H7 (cell line): ENCODE measurements at regions not wholly inside any gene's neighbourhood (a gene's known extent, or its start where the extent isn't known, plus 50 kb on each side); places are given as distances from the start of the nearest gene placed in this dataset.

Experiments
- DNase-seq: peaks from one replicate; pipeline ENCODE4 v3.0.0; 2012
- H3K27me3 ChIP-seq: 2 replicates; pipeline ENCODE4 v1.6.0; 2011; ENCODE audit warnings: mild to moderate bottlenecking, low read length; ENCODE audit not compliant: control insufficient read depth, insufficient read depth
- H3K36me3 ChIP-seq: replicated peaks from 2 replicates; pipeline ENCODE4 v1.5.1; 2011; ENCODE audit warnings: low read length; ENCODE audit not compliant: control insufficient read depth, insufficient read depth
- H3K4me3 ChIP-seq: 2 replicates; pipeline ENCODE4 v1.5.1; 2011; ENCODE audit warnings: low read depth, mild to moderate bottlenecking, control low read depth, low read length, moderate library complexity; ENCODE audit not compliant: insufficient read depth

GRCh38 chr1:55968661-55969060 lies 610.7 kb downstream of the PLPP3 start:
- DNase-seq = no peak
- Histone ChIP-seq H3K27me3 (no peaks in the 10 kb centered on the region), H3K4me3 (no peak overlapping the region), H3K36me3 (no peaks in the 10 kb centered on the region)

- DNase-seq = no peak
- H3K36me3 ChIP-seq = no peaks in the 10 kb centered on the region
Measured at GRCh38 chr1:55965981-55966461, 613.3 kb downstream of the PLPP3 start.

DNA sequence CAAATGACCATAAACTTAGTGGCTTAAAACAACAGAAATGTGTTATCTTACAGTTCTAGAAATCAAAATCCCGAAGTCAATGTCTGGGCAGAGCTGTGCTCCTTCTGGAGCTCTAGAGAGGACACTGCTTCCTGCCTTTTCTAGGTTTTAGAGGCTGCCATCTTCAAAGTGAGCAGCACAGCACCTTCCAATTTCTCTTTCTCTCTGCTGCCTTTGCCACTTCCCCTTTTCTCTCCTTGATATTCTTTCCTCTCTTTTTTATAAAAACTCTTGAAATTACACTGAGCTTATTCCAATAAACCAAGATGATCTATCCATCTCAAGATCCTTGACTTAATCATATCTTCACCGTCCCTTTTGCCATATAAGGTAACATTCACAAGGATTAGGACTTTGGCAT lies 616.9 kb downstream of the PLPP3 start:
- no peaks in the 10 kb centered on the region for H3K27me3 ChIP-seq
- H3K4me3 ChIP-seq = no peak overlapping the region
- no peaks in the 10 kb centered on the region for H3K36me3 ChIP-seq
- DNase-seq = no peak

More at GRCh38 chr1:55965981-55966461, 613.3 kb downstream of the PLPP3 start:
- H3K27me3 ChIP-seq = no peaks in the 10 kb centered on the region
- H3K4me3 ChIP-seq = no peak overlapping the region

GRCh38 chr1:55959136-55959548 lies 620.2 kb downstream of the PLPP3 start:
- Histone ChIP-seq H3K27me3 (no peaks in the 10 kb centered on the region), H3K36me3 (no peaks in the 10 kb centered on the region), H3K4me3 (no peak overlapping the region)
- DNase-seq = no peak

- DNase-seq = no peak
- H3K36me3 ChIP-seq = no peaks in the 10 kb centered on the region
- H3K4me3 ChIP-seq = no peak overlapping the region
- no peaks in the 10 kb centered on the region for H3K27me3 ChIP-seq
Measured at GRCh38 chr1:55958498-55958897, 620.9 kb downstream of the PLPP3 start.

DNA sequence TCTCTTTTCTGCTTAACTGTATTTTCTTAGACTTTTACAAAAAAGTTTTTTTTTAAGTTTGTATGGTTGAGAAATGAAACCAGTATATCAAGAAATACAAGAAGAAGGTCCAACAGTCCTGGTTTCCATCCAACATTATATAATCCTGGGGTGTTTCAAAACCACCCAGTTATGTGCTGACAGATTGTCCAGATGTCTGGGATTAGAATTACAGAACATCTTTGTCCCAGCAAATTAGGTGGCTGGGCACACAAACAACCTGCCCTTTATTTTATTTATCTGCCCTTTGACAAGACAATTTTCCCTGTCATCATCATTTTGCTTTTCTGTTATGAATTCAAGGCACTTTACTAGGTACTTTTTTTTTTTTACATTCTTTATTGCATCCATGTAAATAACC lies 622.1 kb downstream of the PLPP3 start:
- no peaks in the 10 kb centered on the region for H3K36me3 ChIP-seq
- H3K4me3 ChIP-seq = no peak overlapping the region
- DNase-seq = no peak
- H3K27me3 ChIP-seq = no peaks in the 10 kb centered on the region

- Histone ChIP-seq H3K4me3 (no peak overlapping the region), H3K27me3 (no peaks in the 10 kb centered on the region), H3K36me3 (no peaks in the 10 kb centered on the region)
- no peak for DNase-seq
Measured at GRCh38 chr1:55955016-55955621, 624.2 kb downstream of the PLPP3 start.

DNA sequence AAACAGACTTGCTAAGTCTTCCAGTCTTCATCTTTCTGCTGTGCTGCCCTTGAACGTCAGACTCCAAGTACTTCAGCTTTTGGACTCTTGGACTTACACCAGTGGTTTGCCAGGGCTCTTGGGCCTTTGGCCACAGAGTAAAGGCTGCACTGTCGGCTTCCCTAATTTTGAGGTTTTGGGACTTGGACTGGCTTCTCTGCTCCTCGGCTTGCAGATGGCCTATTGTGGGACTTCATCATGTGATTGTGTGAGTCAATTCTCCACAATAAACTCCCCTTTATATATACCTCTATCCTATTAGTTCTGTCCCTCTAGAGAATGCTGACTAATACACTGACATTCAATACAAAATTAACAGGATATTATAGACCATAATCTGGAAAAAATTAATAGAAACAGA lies 628.1 kb downstream of the PLPP3 start:
- Histone ChIP-seq H3K4me3 (no peak overlapping the region), H3K27me3 (no peaks in the 10 kb centered on the region), H3K36me3 (no peaks in the 10 kb centered on the region)
- DNase-seq = no peak

- Histone ChIP-seq H3K4me3 (no peak overlapping the region), H3K36me3 (no peaks in the 10 kb centered on the region), H3K27me3 (no peaks in the 10 kb centered on the region)
- no peak for DNase-seq
Measured at GRCh38 chr1:55947446-55947845, 631.9 kb downstream of the PLPP3 start.

- H3K36me3 ChIP-seq = no peaks in the 10 kb centered on the region
- H3K27me3 ChIP-seq = no peaks in the 10 kb centered on the region
- DNase-seq = no peak
- no peak overlapping the region for H3K4me3 ChIP-seq
Measured at GRCh38 chr1:55943721-55944435, 635.5 kb downstream of the PLPP3 start.

- no peaks in the 10 kb centered on the region for H3K36me3 ChIP-seq
- no peak overlapping the region for H3K4me3 ChIP-seq
- H3K27me3 ChIP-seq = no peaks in the 10 kb centered on the region
- no peak for DNase-seq
Measured at GRCh38 chr1:55943012-55943411, 636.4 kb downstream of the PLPP3 start.

DNA sequence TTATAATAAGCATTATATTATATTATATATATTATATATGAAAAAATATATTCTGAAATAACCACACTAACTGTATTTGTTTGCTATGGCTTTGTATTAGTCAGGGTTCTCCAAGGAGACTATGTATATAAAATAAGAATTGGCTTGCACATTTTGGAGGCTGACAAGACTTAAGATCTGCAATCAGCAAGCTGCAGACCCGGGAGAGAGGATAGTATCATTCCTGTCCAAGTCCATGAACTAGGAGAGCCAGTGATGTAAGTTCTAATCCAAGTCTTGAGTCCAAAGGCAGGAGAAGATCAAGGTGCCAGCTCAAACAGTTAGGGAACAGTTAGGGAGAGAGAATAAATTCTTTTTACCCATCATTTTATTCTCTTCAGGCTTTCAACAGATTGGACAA lies 639.5 kb downstream of the PLPP3 start:
- Histone ChIP-seq H3K36me3 (no peaks in the 10 kb centered on the region), H3K27me3 (no peaks in the 10 kb centered on the region), H3K4me3 (no peak overlapping the region)
- DNase-seq = no peak

DNA sequence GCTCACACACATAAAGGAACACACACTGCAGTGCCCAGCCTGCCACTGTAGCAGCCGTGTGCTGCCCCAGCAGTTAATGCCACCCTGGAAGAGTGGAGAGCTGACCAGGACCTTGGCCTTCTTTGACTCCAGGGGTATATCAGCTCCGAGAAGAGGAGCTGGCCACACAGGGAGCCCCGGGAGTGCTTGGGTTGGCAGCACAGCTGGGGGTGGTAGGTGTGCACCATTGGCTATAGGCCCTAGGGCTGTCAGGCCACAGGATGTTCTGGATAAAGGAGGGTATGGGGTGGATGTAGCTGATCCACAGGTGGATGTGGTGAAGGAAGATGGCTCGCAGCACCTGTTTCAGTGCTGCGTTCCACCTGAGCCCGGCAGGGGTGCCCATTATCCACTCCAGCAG lies 640.5 kb downstream of the PLPP3 start:
- no peak for DNase-seq
- Histone ChIP-seq H3K36me3 (no peaks in the 10 kb centered on the region), H3K4me3 (no peak overlapping the region), H3K27me3 (no peaks in the 10 kb centered on the region)

GRCh38 chr1:55938376-55938850 lies 641.0 kb downstream of the PLPP3 start:
- no peaks in the 10 kb centered on the region for H3K36me3 ChIP-seq
- H3K27me3 ChIP-seq = no peaks in the 10 kb centered on the region
- DNase-seq = no peak
- H3K4me3 ChIP-seq = no peak overlapping the region

GRCh38 chr1:55937840-55938375 lies 641.5 kb downstream of the PLPP3 start:
- no peaks in the 10 kb centered on the region for H3K36me3 ChIP-seq
- no peaks in the 10 kb centered on the region for H3K27me3 ChIP-seq
- no peak for DNase-seq
- no peak overlapping the region for H3K4me3 ChIP-seq
